ENCODE measurements at regions not wholly inside any gene's neighbourhood (a gene's known extent, or its start where the extent isn't known, plus 50 kb on each side); places are given as distances from the start of the nearest gene placed in this dataset.

DNA sequence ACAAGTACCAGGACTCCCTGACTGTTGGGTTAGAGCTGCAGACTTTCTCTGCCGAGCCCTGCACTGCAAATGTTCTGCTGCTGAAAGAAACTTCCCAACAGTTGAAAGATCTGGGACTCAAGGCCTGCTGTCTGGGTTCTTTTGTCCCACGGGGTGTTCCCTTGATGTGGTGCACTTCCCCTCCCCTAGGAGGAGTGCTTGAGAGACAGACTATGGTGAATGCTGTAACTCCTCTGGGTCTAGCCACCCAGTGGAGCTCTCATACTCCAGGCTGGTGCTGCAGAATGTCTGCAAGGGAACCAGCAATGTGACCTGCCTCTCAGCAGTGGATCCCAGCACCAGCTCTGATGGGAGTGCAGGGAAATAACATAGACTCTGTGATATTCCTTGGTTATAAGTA, 129.2 kb upstream of the SLCO1B1 start:
- no peak overlapping the region for H3K9ac ChIP-seq (ENCODE audit: extremely low read depth, insufficient read length, low read length)
- no peaks in the 10 kb centered on the region for H3K79me1 ChIP-seq (ENCODE audit: insufficient read depth, low read depth, low read length, poor library complexity, severe bottlenecking)
- H3K27ac ChIP-seq (ENCODE audit: insufficient read length, low read depth, low read length): no peak overlapping the region
- no peak overlapping the region for H2AK5ac ChIP-seq (ENCODE audit: insufficient read length, low read length)
- H2BK12ac ChIP-seq (ENCODE audit: insufficient read length, low read depth, low read length): no peak overlapping the region
- no peaks in the 10 kb centered on the region for H4K20me1 ChIP-seq (ENCODE audit: control insufficient read depth, insufficient read depth, insufficient read length)
- Mint-ChIP-seq H3K27ac (no peak overlapping the region), H3K27me3 (ENCODE audit: low read depth) (no peaks in the 10 kb centered on the region), H3K36me3 (ENCODE audit: insufficient read depth in 1 of 3, low read depth in 3 of 3) (peaks cover 0 to 9% (median 3%) of the 10 kb centered on the region in 3 experiments; a peak in 4 of 7 replicates), H3K4me3 (no peak overlapping the region), H3K9me3 (peaks cover 17 to 27% of the 10 kb centered on the region in 2 experiments; a peak in 4 of 5 replicates), H3K4me1 (no peaks in the 10 kb centered on the region)
- H4K5ac ChIP-seq (ENCODE audit: insufficient read length, low read depth, low read length): no peak overlapping the region
- no peaks in the 10 kb centered on the region for H3K27me3 ChIP-seq (ENCODE audit: insufficient read depth, low read length)
- H3K9me3 ChIP-seq (ENCODE audit: control insufficient read depth, low read depth, low read length): no peaks in the 10 kb centered on the region
- TF ChIP-seq CTCF (conservative IDR thresholded peaks at IDR 0.05): peak; percentile 44; the same call in 2 of the 3 replicates
- H3K18ac ChIP-seq (ENCODE audit: insufficient read length, low read depth, low read length): no peak overlapping the region
- no peaks in the 10 kb centered on the region for H3K79me2 ChIP-seq (ENCODE audit: insufficient read depth, low read length)
- no peak overlapping the region for H3K4me2 ChIP-seq (ENCODE audit: insufficient read depth, insufficient read length, low read length)
- no peak overlapping the region for H3K4ac ChIP-seq (ENCODE audit: low read depth, low read length)
- no peak overlapping the region for H3K23ac ChIP-seq (ENCODE audit: insufficient read length, low read depth, low read length)
- no peaks in the 10 kb centered on the region for H3K4me1 ChIP-seq (ENCODE audit: insufficient read depth, low read length)
- WGBS (ENCODE audit: extremely low coverage, insufficient read length, low lambda C conversion rate): no CpG with 5 or more reads among the region's 2 CpGs
- no peak overlapping the region for H3K14ac ChIP-seq (ENCODE audit: insufficient read depth, low read length)
- no peak overlapping the region for H2BK120ac ChIP-seq (ENCODE audit: low read depth, low read length, poor library complexity, severe bottlenecking)
- H3K23me2 ChIP-seq (ENCODE audit: insufficient read length, low read depth, low read length, poor library complexity, severe bottlenecking): no peaks in the 10 kb centered on the region
- peak; percentile 56 for DNase-seq
- H4K91ac ChIP-seq (ENCODE audit: insufficient read length, low read depth, low read length): no peak overlapping the region
- no peak overlapping the region for H2BK15ac ChIP-seq (ENCODE audit: low read depth, low read length)
- H3K56ac ChIP-seq (ENCODE audit: insufficient read length, low read depth, low read length): no peak overlapping the region
- H2BK20ac ChIP-seq (ENCODE audit: low read depth, low read length, poor library complexity, severe bottlenecking): no peak overlapping the region
- H2AFZ ChIP-seq (ENCODE audit: low read length): no peak overlapping the region
- no peak overlapping the region for H4K8ac ChIP-seq (replicated peaks; ENCODE audit: insufficient read length, low read depth, low read length)
- H3T11ph ChIP-seq (ENCODE audit: low read length): no peak overlapping the region
- no peak overlapping the region for H2BK5ac ChIP-seq (ENCODE audit: insufficient read length, low read length)
